ENCODE measurements at regions not wholly inside any gene's neighbourhood (a gene's known extent, or its start where the extent isn't known, plus 50 kb on each side); places are given as distances from the start of the nearest gene placed in this dataset.
A peak's percentile ranks its signal among the peaks of the same experiment; 100 is the strongest.

DNA sequence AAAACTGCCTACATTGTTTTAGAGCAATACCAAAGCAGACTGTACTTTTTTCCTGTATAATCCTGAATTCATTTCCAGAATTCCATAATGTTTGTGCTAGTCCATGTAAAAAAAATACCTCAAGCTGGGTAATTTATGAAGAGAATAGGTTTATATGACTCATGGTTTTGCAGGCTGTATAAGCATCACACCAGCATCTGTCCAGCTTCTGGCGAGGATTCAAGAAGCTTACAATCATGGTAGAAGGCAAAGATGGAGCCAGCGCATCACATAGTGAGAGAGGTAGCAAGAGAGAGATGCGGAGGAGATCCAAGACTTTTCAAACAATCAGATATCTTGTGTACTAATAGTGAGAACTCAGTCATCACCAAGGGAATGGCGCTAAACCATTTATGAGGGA, 280.3 kb upstream of the CDH9 start:
- Histone ChIP-seq H3K79me2 (ENCODE audit: control insufficient read depth, insufficient read depth, low read length) (no peaks in the 10 kb centered on the region), H3K9me3 (ENCODE audit: control insufficient read depth, insufficient read depth, low read depth, low read length) (no peaks in the 10 kb centered on the region), H3K27ac (ENCODE audit: insufficient read depth, low read length) (no peak overlapping the region), H4K20me1 (ENCODE audit: control insufficient read depth, extremely low read depth, insufficient read depth, low read length) (no peaks in the 10 kb centered on the region), H3K27me3 (ENCODE audit: control insufficient read depth, insufficient read depth, low read length) (no peaks in the 10 kb centered on the region), H3K9ac (ENCODE audit: insufficient read depth, low read length) (no peak overlapping the region), H3K4me1 (ENCODE audit: control insufficient read depth, extremely low read depth, insufficient read depth, low read length) (no peaks in the 10 kb centered on the region), H3K4me2 (ENCODE audit: extremely low read depth, insufficient read depth, low read length) (no peak overlapping the region), H2AFZ (ENCODE audit: low read length) (no peak overlapping the region), H3K4me3 (replicated peaks in 1 of 4; ENCODE audit: control extremely low read depth in 1 of 4, insufficient read depth in 1 of 4, low read depth in 3 of 4, low read length in 4 of 4) (no peak overlapping the region), H3K36me3 (ENCODE audit: control insufficient read depth, insufficient read depth, low read length) (no peaks in the 10 kb centered on the region)
- TF ChIP-seq, protein P1, sequence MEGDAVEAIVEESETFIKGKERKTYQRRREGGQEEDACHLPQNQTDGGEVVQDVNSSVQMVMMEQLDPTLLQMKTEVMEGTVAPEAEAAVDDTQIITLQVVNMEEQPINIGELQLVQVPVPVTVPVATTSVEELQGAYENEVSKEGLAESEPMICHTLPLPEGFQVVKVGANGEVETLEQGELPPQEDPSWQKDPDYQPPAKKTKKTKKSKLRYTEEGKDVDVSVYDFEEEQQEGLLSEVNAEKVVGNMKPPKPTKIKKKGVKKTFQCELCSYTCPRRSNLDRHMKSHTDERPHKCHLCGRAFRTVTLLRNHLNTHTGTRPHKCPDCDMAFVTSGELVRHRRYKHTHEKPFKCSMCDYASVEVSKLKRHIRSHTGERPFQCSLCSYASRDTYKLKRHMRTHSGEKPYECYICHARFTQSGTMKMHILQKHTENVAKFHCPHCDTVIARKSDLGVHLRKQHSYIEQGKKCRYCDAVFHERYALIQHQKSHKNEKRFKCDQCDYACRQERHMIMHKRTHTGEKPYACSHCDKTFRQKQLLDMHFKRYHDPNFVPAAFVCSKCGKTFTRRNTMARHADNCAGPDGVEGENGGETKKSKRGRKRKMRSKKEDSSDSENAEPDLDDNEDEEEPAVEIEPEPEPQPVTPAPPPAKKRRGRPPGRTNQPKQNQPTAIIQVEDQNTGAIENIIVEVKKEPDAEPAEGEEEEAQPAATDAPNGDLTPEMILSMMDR (conservative IDR thresholded peaks at IDR 0.05 in 1 of 2, IDR thresholded peaks at IDR 0.05 in 1 of 2; ENCODE audit: low read depth in 1 of 2, low read length in 2 of 2): no peak
- TF ChIP-seq EZH2 (IDR thresholded peaks at IDR 0.05; ENCODE audit: low read length, missing control alignments): no peak
- DNase-seq (ENCODE audit: low read depth in 2 of 2): peak; percentile 23 to 35

- Histone ChIP-seq H3K79me2 (ENCODE audit: control insufficient read depth, insufficient read depth, low read length) (no peaks in the 10 kb centered on the region), H4K20me1 (ENCODE audit: control insufficient read depth, extremely low read depth, insufficient read depth, low read length) (no peaks in the 10 kb centered on the region), H3K9ac (ENCODE audit: insufficient read depth, low read length) (no peak overlapping the region), H3K27me3 (ENCODE audit: control insufficient read depth, insufficient read depth, low read length) (no peaks in the 10 kb centered on the region), H3K4me1 (ENCODE audit: control insufficient read depth, extremely low read depth, insufficient read depth, low read length) (no peaks in the 10 kb centered on the region), H3K36me3 (ENCODE audit: control insufficient read depth, insufficient read depth, low read length) (no peaks in the 10 kb centered on the region), H2AFZ (ENCODE audit: low read length) (no peak overlapping the region), H3K27ac (ENCODE audit: insufficient read depth, low read length) (no peak overlapping the region), H3K9me3 (ENCODE audit: control insufficient read depth, insufficient read depth, low read depth, low read length) (no peaks in the 10 kb centered on the region), H3K4me3 (replicated peaks in 1 of 4; ENCODE audit: control extremely low read depth in 1 of 4, insufficient read depth in 1 of 4, low read depth in 3 of 4, low read length in 4 of 4) (no peak overlapping the region), H3K4me2 (ENCODE audit: extremely low read depth, insufficient read depth, low read length) (no peak overlapping the region)
- TF ChIP-seq, protein P1 (conservative IDR thresholded peaks at IDR 0.05 in 1 of 2, IDR thresholded peaks at IDR 0.05 in 1 of 2; ENCODE audit: low read depth in 1 of 2, low read length in 2 of 2): no peak
- no peak for TF ChIP-seq EZH2 (IDR thresholded peaks at IDR 0.05; ENCODE audit: low read length, missing control alignments)
- peak; percentile 61 to 89 for DNase-seq (ENCODE audit: low read depth in 2 of 2)
These were observed 277.9 kb upstream of the CDH9 start for GRCh38 chr5:27316271-27316650.

DNA sequence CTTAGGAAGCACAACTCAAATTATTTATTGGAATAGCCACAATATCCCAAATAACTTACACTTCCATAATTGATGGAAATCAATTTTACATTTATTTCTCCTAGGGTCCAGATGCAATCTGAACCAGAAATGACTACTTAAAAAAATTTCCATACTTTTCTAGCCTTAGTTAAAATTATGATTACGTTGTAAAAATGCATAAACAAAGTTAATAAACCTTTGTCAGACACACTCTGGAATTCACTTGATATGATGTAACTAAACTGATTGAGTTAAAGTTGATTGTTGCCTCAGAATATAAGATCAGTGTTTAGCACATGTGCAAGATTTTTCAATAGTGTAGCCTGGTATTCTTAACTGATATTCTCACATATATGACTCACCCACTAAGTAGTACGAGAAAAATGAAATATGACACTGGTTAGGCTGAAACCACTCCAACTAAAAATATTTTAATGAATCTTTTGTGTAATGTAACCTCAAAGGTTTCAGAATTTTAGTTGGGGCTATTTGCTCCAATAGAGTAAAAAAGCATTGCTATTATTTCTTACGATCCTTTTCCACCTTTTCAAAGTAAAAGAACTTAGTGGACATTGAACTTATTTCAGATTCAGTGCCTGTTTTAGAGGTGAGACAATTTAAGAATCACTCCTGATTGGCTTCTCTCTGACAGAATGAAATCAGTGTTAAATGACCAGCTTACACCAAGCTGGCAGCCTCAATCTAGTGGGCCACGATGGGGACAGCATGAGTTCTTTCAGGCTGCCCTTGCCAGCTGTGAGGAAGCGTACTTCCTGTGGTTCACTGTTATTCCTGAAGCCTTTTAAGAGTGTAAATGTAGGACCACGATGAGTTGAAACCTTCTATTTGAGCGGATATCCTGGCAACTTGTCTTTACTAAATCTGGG, 277.2 kb upstream of the CDH9 start:
- Histone ChIP-seq H3K27ac (ENCODE audit: insufficient read depth, low read length) (no peak overlapping the region), H3K9ac (ENCODE audit: insufficient read depth, low read length) (no peak overlapping the region), H3K4me2 (ENCODE audit: extremely low read depth, insufficient read depth, low read length) (no peak overlapping the region)

More for the DNA sequence above, 277.2 kb upstream of the CDH9 start:
- Histone ChIP-seq H3K9me3 (ENCODE audit: control insufficient read depth, insufficient read depth, low read depth, low read length) (no peaks in the 10 kb centered on the region), H3K4me1 (ENCODE audit: control insufficient read depth, extremely low read depth, insufficient read depth, low read length) (no peaks in the 10 kb centered on the region), H3K79me2 (ENCODE audit: control insufficient read depth, insufficient read depth, low read length) (no peaks in the 10 kb centered on the region), H3K36me3 (ENCODE audit: control insufficient read depth, insufficient read depth, low read length) (no peaks in the 10 kb centered on the region), H4K20me1 (ENCODE audit: control insufficient read depth, extremely low read depth, insufficient read depth, low read length) (no peaks in the 10 kb centered on the region), H3K4me3 (replicated peaks in 1 of 4; ENCODE audit: control extremely low read depth in 1 of 4, insufficient read depth in 1 of 4, low read depth in 3 of 4, low read length in 4 of 4) (no peak overlapping the region), H3K27me3 (ENCODE audit: control insufficient read depth, insufficient read depth, low read length) (no peaks in the 10 kb centered on the region), H2AFZ (ENCODE audit: low read length) (no peak overlapping the region)
- TF ChIP-seq EZH2 (IDR thresholded peaks at IDR 0.05; ENCODE audit: low read length, missing control alignments): no peak
- TF ChIP-seq, protein P1 (conservative IDR thresholded peaks at IDR 0.05 in 1 of 2, IDR thresholded peaks at IDR 0.05 in 1 of 2; ENCODE audit: low read depth in 1 of 2, low read length in 2 of 2): no peak
- DNase-seq (ENCODE audit: low read depth in 2 of 2): peak; percentile 82

Data from fibroblast of lung (primary cell).